SU-DHL-6 (cell line): ENCODE measurements at regions not wholly inside any gene's neighbourhood (a gene's known extent, or its start where the extent isn't known, plus 50 kb on each side); places are given as distances from the start of the nearest gene placed in this dataset.

Experiments used
- H2AFZ ChIP-seq: fragments of 200-600 bp; sonication (generic); 2 replicates; pipeline ENCODE4 v1.6.1; 2014; ENCODE audit warnings: low read depth, mild to moderate bottlenecking, moderate library complexity, mixed read lengths, antibody characterized with exemption, low read length; ENCODE audit not compliant: severe bottlenecking
- H3F3A ChIP-seq: fragments of 200-600 bp; shearing (Covaris generic); 2 replicates; pipeline ENCODE4 v1.6.0; 2016; ENCODE audit warnings: antibody characterized with exemption, mild to moderate bottlenecking; ENCODE audit not compliant: insufficient read depth
- H3K27ac ChIP-seq: fragments of 200-600 bp; sonication (generic); 2 replicates; pipeline ENCODE4 v1.5.1; 2016; ENCODE audit warnings: low read depth, mild to moderate bottlenecking, low read length, moderate library complexity, mixed read lengths
- H3K27me3 ChIP-seq: fragments of 200-600 bp; sonication (generic), shearing (Covaris generic); 2 replicates; pipeline ENCODE4 v1.6.0; 2014; ENCODE audit warnings: mild to moderate bottlenecking, low read length
- H3K36me3 ChIP-seq: fragments of 200-600 bp; sonication (generic); 2 replicates; pipeline ENCODE4 v1.6.1; 2014; ENCODE audit warnings: mild to moderate bottlenecking, low read length, mixed read lengths
- H3K4me2 ChIP-seq: fragments of 300-600, 200-600 bp; shearing (Covaris generic), sonication (generic); 2 replicates; pipeline ENCODE4 v1.6.0; 2014; ENCODE audit warnings: low read length, low read depth, mild to moderate bottlenecking; ENCODE audit not compliant: poor library complexity, severe bottlenecking
- H3K4me3 ChIP-seq: fragments of 200-600 bp; sonication (generic); 2 replicates; pipeline ENCODE4 v1.5.1; 2014; ENCODE audit warnings: antibody characterized with exemption, low read length, mild to moderate bottlenecking, mixed read lengths; ENCODE audit not compliant: insufficient read depth, poor library complexity, severe bottlenecking
- H3K79me2 ChIP-seq: fragments of 200-600 bp; sonication (generic); 2 replicates; pipeline ENCODE4 v1.6.1; 2014; ENCODE audit warnings: mild to moderate bottlenecking, low read length, moderate library complexity; ENCODE audit not compliant: insufficient read depth
- H3K9ac ChIP-seq: fragments of 200-600 bp; sonication (generic); 2 replicates; pipeline ENCODE4 v1.7.0; 2014; ENCODE audit warnings: mild to moderate bottlenecking, low read length
- H3K9me2 ChIP-seq: fragments of 200-600 bp; sonication (generic); replicated peaks from 2 replicates; pipeline ENCODE4 v1.6.1; 2014; ENCODE audit warnings: low read length; ENCODE audit not compliant: insufficient read depth
- H3K9me3 ChIP-seq: fragments of 200-600 bp; sonication (generic); 2 replicates; pipeline ENCODE4 v1.6.1; 2014; ENCODE audit warnings: low read length, mixed read lengths; ENCODE audit not compliant: insufficient read depth
- H4K20me1 ChIP-seq: fragments of 200-600 bp; sonication (generic); 2 replicates; pipeline ENCODE4 v1.6.1; 2014; ENCODE audit warnings: low read depth, mild to moderate bottlenecking, antibody characterized with exemption, low read length, moderate library complexity, mixed read lengths
- CTCF ChIP-seq: fragments of 200-600 bp; sonication (generic); IDR thresholded peaks from one replicate; pipeline ENCODE4 v1.5.1; 2017; ENCODE audit warnings: antibody characterized with exemption, mild to moderate bottlenecking, low read length, moderate library complexity; ENCODE audit not compliant: insufficient read depth, poor library complexity, severe bottlenecking
- EZH2phosphoT487 ChIP-seq: fragments of 200-600 bp; sonication (generic), shearing (Covaris generic); conservative IDR thresholded peaks from 2 replicates; pipeline ENCODE4 v1.6.1; 2018; ENCODE audit warnings: mild to moderate bottlenecking, antibody characterized with exemption, low read length, moderate library complexity, mixed read lengths

DNA sequence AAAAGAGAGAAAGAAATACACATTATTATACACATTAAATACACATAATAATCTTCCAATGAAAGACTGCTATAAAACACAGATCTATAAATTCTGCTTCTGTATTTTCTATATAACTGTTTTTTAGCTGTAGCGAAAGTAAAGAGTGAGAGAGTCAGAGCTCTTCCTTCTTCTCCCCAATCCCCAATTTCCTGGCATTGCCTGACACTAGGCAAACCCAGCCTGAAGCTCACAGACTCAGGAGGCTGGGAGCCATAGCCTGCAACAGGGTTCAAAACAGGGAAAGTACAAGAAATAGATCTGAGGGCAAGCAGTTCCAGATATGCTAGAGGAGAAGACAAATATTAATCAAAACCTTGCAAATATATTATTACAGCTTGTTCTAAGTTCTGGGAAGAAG, 201.6 kb downstream of the HNRNPD start:
- Histone ChIP-seq H3K79me2 (no peaks in the 10 kb centered on the region), H3K27me3 (no peaks in the 10 kb centered on the region), H4K20me1 (no peaks in the 10 kb centered on the region), H3F3A (no peaks in the 10 kb centered on the region), H3K36me3 (no peaks in the 10 kb centered on the region), H3K27ac (no peak overlapping the region), H3K9me2 (no peaks in the 10 kb centered on the region), H2AFZ (no peak overlapping the region), H3K4me2 (no peak overlapping the region), H3K4me3 (no peak overlapping the region), H3K9ac (no peak overlapping the region), H3K9me3 (no peaks in the 10 kb centered on the region)
- TF ChIP-seq EZH2phosphoT487 (no peak), CTCF (no peak)

GRCh38 chr4:82171531-82172155, 202.1 kb downstream of the HNRNPD start:
- Histone ChIP-seq H2AFZ (no peak overlapping the region), H3K4me3 (no peak overlapping the region), H3K27ac (no peak overlapping the region), H3K4me2 (no peak overlapping the region), H3F3A (no peaks in the 10 kb centered on the region), H3K79me2 (no peaks in the 10 kb centered on the region), H3K36me3 (no peaks in the 10 kb centered on the region), H3K27me3 (no peaks in the 10 kb centered on the region), H4K20me1 (no peaks in the 10 kb centered on the region), H3K9me2 (no peaks in the 10 kb centered on the region), H3K9ac (no peak overlapping the region), H3K9me3 (no peaks in the 10 kb centered on the region)
- no peak for TF ChIP-seq CTCF
- TF ChIP-seq EZH2phosphoT487 = no peak

GRCh38 chr4:82149750-82150149, 224.0 kb downstream of the HNRNPD start:
- H3K9me3 ChIP-seq = no peaks in the 10 kb centered on the region

More at GRCh38 chr4:82149750-82150149, 224.0 kb downstream of the HNRNPD start:
- Histone ChIP-seq H3K4me3 (no peak overlapping the region), H2AFZ (no peak overlapping the region), H3K27ac (no peak overlapping the region), H3K79me2 (no peaks in the 10 kb centered on the region), H3F3A (no peaks in the 10 kb centered on the region), H3K9ac (no peak overlapping the region), H4K20me1 (no peaks in the 10 kb centered on the region), H3K9me2 (no peaks in the 10 kb centered on the region), H3K4me2 (no peak overlapping the region), H3K27me3 (no peaks in the 10 kb centered on the region), H3K36me3 (no peaks in the 10 kb centered on the region)
- TF ChIP-seq EZH2phosphoT487 (no peak), CTCF (no peak)
